Uterus (tissue), 2 donors: ENCODE measurements at regions not wholly inside any gene's neighbourhood (a gene's known extent, or its start where the extent isn't known, plus 50 kb on each side); places are given as distances from the start of the nearest gene placed in this dataset.

Experiments used
- CTCF ChIP-seq, 4 experiments: fragments of 200-600 bp in 2 of 4; fragments of 450-650 bp in 2 of 4; sonication (generic) in 2 of 4; IDR thresholded peaks; one replicate each; pipeline ENCODE4 v1.5.1; 2016 to 2019; ENCODE audit warnings: antibody characterized with exemption in 4 of 4, mild to moderate bottlenecking in 2 of 4, moderate library complexity in 1 of 4
- POLR2A ChIP-seq, 2 donors: fragments of 450-650 bp; IDR thresholded peaks; one replicate each; pipeline ENCODE4 v1.6.1; 2016; ENCODE audit warnings: antibody characterized with exemption in 2 of 2, mild to moderate bottlenecking in 1 of 2, moderate library complexity in 1 of 2

DNA sequence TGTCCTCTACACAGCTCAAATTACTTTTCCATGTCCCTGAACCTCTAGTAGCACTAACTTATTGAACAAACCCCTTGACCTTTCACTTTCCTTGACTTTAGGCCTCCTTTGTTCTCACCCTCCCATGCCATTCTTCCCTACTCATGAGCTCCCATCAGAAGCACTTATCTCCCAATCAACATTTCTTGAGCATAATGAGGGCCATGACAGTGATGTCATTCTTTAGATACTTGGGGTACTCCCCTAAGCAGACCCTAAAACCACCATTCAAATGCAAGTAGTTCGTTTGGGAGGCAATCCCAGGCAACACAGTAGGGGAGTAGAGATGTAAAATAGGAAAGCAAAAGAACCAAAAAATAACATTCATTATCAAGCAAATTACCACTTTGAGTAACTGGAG lies 115.9 kb upstream of the ARHGAP28 start:
- TF ChIP-seq CTCF (IDR thresholded peaks at IDR 0.05) (no peak), POLR2A (IDR thresholded peaks at IDR 0.05) (no peak)
